ENCODE measurements at regions not wholly inside any gene's neighbourhood (a gene's known extent, or its start where the extent isn't known, plus 50 kb on each side); places are given as distances from the start of the nearest gene placed in this dataset.

DNA sequence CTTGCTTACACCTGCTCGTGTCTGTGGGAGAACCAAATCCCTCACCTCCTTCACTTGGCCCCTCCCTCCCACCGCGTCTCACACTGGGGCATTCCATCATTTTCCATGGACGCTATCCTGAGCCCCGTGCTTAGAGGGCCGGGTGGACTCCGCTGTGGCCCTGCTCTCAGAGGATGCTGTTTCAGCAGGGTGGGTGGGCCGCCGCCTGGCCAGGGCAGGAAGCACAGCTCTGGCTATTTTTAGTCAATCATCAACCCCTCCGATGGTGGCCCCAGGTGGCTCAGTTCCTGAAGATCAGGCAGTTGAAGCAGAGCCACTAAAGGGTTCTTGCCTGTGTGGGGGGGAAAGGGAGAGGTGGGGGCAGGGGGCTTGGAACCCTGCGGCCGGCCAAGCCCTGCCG lies 230.3 kb downstream of the ENGASE start:
- DNase-seq = no peak

DNA sequence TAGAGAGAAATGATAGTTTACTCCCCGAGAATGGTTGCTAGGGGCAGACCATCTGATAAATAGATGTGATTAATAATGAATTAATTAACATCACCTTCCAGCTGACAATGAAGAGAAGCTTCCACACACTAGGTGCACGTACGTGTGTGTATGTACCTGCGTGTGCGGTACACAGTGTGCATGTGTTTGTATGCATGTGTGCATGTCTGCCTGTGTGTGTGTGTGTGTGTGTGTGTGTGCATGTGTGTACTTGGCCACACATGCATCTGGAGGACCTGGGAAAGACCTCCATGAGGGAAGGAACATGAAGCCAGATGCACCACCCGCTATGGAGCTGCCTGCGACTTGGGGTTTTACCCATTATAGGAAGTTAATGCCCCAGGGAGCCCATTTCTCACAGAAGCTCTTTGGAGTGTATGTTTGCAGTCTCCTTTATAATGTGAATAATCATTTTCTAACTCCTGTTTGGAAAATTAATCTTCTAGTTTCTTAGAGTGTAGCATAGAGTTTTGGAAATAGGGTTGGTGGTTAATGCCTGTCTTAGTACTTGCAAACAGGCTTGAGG lies 229.1 kb downstream of the ENGASE start:
- DNase-seq = no peak

DNA sequence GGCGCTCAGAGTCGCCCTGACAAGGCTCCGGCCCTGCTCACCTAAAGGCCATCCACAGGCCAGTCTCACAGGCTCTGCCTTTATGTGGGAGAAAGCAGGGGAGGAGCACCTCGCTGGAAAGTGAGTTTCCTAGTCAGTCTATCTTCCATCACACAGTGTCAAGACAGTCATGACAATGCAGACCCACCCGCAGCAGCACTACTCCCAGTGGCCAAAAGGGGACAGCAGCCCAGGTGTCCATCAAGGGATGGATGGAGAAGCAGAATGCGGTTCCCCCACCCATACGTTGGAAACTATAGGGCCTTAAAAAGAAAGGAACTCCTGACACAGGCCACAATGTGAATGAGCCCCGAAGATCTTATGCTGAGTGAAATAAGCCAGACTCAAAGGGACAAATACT lies 226.8 kb downstream of the ENGASE start:
- DNase-seq = no peak

DNA sequence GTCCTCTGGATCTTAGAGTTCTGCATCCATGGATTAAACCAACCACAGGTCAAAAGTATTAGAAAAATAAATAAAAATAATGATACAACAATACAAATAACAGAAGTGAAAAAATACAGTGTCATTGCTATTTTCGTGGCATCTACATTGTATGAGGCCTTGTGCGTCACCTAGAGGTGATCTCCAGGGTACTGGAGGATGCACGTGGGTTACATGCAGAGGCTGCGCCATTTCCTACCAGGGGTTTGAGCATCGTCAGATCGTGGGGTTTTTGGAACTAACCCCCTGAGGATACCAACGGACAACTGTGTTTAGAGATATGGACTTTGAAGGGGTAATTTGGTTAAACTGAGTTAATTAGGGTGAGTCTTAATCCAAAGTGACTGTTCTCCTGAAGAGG lies 224.7 kb downstream of the ENGASE start:
- DNase-seq = no peak

DNA sequence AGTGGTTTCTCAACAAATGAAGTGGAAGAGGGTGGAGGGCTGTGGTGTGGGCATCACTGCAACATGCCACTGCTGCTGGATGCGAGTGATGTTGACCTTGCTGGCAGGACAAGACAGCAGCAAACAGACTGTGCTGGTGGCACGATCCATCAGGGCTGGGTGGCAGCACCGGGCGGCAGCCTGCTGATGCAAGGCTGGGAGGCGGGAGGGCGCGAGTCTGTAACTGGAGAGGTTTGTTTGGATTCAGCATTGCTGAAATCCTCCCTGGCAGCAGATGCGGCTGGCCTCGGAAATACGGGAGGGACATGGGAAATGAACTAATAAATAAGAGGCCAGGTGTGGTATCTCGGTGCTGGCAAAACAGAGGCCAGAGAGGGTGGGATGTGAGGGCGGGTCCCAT lies 224.2 kb downstream of the ENGASE start:
- no peak for DNase-seq

DNA sequence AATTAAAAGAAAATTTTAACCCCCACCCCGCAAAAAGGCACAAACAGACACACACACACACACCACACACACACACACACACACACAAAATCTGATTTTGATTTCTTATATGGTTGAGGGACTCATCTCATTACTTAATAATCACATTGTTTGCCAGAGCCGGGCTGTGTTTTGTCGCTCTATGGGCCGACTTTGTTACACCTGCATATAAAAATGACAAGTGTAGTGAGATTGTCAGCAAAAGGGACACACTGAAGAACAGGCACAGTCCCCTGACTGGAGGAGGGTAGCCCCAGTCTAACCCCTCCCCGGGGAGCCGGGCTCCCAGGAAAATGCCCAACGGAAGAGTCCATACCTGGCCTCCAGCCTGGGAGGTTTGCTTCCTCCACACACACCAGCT lies 221.6 kb downstream of the ENGASE start:
- DNase-seq = no peak

DNA sequence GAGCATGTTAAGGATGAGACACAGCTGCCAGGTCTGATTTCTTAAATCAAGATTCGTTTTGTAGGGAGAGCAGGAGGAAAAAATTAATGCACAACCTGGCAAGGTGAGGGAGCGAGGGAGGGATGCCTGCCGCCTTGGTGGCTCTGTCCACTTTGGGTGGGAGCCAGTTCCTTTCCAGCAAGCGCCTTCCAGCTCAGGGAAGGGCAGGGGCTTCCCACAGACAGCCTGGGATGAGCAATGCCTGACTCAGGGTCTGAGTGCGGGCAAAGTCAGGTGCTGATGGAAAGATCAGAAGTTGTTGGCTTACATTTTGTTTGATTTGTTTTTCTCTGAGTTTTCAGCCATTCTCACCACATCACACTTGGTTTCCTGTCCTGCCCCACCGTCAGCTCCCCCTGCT lies 220.7 kb downstream of the ENGASE start:
- DNase-seq = no peak

DNA sequence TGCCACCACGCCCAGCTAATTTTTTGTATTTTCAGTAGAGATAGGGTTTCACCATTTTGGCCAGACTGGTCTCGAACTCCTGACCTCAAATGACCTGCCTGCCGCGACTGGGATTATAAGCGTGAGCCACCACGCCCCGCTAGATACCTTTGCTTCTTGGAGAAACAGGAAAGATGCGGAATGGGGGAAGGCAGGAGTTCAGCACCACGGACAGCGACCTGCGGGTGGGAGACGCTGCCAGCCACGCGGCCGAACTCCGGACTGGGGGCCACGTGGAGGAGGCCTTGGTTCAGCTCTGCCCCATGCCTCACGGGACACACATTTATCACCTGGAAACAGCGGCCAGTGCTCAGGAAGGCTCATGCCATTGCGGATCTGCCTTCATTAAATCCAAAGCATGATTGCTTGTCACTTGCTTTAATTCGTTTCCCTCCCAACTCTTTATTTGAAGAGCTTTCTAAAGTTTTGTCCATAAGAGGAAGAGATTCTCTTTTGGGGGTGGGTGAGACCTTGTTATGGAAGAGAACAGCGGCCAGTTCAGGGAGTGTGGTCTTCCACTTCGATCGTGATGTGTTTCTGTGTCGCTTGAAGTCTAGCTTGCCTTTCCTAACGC lies 219.9 kb downstream of the ENGASE start:
- DNase-seq = peak; percentile 41

DNA sequence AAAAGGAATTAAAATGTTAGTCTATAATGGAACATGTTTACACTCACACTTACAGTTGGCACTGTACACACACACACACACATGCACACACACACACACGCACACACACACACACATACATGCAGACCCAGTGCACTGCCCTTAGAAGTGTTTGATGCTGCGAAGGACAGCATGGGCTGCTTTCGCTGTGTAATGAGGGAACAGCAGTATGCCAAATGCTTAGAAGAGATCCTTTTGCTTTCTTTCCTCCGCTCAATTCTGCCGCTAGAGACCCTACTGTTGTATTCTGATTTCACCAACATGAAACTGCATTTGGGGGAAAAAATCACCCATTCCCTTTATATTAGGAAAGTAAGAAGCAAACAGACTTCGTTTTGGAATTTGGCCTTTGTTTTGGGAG lies 217.9 kb downstream of the ENGASE start:
- DNase-seq = no peak

DNA sequence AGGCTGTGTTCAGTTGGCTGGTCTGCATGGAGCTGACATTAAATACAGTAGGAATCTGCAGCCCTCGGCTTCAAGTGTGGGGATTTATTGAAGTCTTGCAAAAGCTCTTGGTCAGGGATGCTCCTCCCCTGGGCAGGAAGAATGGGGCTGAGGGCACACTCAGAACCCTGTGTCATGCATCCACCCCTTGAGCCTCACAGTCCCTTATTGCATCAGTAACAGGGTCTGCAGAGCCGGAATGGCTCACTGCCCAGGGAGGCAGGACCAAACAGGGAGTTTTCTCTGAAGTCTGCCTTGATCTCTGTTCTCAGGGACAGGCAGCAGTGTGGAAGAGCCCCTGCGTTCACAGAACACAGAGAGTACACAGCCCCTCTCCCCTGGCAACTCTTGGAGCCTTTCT lies 216.8 kb downstream of the ENGASE start:
- no peak for DNase-seq

DNA sequence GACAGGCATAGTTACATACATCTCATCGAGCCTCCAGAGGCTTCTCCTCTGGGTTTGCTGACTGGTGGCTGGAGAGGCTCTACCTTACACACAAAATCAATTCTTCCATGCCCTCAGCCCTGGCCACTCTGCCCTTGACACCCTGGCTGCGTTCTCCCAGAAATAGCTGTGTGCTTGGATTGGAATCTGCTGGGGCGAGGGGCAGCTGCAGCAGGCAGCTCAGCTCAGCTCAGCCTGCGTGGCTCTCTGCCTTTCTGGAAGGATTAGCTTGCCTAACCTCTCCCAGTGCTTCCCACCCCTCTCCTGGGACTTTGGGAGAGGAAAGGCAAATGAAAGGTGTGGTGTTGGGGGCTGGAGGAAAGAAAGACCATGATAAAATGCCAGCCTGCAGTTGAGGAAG lies 216.1 kb downstream of the ENGASE start:
- no peak for DNase-seq

DNA sequence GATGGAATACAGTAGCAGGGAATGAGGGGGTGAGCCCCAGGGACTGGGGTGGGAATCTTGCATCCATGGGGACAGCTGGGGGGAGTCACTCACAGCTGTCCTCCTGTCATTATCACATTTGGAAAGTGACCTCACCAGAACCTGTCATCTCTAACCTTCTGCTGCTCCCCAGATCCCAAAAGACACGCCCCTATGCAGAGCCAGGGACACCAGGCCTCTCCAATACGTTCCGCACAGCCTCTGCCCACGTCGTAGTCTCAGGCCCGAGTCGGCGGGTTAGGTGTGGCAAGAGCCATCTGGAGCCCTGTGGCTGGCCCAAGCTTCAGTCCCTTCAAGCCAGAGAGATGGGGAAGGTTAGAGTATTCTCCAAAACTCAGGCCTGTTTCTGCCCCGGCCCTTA lies 214.3 kb downstream of the ENGASE start:
- DNase-seq = no peak

DNA sequence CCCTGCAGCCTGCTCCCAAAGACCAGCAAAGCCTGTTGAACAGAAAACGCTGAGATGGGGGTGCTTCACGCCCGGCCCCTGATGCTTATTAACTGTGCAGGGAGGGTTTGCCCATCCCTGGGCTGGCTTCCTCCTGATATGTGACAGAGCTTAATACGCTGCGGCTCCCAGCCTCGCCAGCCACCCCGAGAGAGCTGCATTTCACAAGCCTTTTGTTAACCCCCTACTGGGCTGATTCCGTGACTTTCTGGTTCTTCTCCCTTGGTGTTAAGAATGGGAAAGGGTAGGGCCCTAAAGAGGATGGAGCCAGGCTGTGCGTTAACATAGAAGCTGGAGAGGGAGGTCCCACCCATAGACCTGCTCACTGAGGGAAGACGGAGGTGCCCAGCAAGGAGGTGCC lies 211.8 kb downstream of the ENGASE start:
- DNase-seq = no peak

DNA sequence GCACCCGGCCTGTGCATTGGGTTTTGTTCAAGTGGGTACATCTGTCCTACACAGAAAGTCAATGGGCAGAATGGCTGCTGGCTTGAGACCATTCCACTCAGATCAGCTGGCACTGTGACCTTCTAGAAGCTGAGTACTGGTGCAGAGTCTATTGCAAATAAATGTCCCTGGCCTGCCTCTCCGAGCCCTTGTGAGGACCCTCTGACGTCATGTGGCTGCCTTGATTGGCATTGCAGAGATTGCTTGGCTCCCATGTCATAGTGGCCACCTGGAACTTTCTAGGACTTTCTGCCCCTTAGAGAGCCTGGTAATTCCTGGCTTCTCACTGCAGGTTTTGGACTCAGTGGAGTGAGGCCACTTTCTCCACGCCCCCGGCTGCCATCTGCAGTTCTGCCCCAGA lies 211.3 kb downstream of the ENGASE start:
- no peak for DNase-seq

DNA sequence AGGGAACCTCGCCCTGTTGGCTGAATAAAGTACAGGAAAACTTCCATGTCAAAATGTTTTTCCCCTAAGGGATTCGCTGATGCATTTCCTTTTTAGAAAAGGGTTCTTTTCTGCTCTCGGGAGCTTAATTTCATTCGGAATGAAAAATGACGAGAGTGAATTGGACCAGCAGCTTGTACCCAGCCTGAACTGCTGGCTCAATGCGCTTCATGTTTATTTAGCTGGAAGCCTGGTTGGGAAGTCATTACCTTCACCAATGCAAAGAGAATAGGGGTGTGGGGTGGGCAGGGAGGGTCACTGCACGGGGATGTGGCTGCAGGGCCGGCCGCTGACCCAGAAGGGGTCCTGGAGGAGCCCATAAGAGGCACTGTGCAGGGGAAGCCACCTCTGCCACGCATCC lies 207.7 kb downstream of the ENGASE start:
- no peak for DNase-seq

DNA sequence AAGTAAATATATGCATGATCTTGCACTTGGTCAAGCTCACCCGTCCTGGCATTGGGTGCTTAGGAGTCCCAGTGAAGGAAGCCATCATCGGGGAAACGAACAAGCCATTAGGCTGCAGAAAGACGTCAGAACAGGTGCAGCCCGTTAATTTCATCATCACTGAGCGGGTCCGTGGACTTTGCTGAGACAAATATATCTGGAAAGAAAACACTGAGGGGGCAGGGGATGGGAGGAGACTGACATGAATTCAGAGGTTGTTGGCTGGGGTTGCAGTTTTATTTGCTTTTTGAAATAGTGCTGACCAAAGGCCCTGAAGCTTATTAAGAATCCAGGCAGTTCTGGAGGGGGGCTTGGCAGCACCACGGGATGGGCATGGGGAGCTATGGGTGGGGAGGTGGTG lies 207.2 kb downstream of the ENGASE start:
- DNase-seq = no peak

DNA sequence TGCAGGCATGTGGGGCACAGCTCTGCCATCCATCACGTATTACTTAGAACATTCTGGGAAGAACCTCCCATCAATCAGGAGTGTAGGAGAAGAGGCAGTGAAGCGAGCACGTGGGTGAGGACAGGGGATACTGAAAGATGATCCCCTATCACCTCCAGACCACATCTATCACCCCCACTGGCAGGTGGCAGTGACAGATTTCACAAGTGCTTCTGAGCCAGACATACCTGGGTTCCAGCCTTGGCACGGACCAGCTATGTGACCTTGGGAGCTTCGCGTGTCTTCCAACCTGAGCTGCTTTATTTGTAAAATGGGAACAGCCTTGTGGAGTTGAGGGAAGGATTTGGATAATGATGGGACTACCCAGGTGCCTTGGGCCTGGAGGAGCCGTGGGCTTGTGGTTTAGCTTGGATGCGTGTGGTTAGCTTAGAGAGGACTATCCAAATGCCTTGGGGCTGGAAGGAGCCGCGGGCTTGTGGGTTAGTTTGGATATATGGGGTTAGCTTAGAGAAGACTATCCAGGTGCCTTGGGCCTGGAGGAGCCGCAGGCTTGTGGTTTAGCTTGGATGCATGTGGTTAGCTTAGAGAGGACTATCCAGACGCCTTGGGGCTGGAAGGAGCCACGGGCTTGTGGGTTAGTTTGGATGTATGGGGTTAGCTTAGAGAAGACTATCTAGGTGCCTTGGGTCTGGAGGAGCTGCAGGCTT lies 206.4 kb downstream of the ENGASE start:
- no peak for DNase-seq

DNA sequence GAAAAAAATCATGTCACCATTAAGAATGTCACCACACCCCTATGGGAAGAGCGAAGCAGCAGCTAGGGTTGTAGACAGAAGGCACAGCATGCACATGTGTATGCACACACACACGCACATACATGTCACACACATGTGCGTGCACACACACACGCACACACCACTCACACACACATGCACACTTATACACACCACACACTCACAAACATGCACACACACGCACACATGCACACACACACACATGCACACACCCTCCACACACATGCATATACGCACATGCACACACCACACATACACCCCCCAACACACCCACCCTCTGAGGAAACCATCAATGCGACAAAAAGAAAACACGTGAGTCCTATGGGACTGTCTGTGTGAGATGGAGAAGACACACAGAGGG lies 205.4 kb downstream of the ENGASE start:
- no peak for DNase-seq

DNA sequence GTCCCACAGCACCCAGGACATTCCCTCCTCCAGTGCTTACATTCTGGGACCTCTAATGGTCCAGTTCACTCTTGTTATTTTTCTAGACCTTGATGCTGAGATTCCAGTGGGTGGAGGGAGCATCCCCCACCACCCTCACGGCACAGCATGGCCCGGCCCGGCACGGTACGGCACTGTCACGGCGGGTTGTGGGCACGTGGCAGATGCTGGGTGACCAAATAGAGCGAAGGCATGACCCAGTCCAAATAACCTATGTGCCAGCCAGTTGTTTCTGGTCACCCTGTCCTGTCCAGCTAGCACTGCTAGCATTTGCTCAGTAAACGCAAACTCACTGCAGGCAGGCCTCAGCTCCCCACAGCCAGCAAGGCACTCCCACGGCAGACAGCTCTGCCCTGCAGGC lies 204.7 kb downstream of the ENGASE start:
- DNase-seq = no peak

DNA sequence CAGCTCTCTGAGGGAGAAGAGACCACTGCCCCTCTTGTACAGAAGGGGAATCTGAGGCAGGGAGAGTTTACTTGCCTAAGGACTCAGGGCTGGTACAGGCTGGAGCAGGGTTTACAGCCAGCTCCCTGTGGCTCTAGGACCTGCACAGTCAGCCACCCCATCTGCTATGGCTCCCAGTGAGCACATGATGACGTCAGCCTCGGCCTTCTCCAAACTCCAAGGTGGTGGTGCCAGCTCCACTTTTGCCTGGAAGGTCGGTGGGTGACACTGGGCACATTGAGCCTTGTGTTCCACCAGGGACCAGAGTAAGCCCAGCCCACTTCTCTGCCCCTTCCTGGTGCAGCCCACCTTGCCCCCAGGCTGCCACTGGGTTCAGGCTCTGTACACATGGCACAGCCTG lies 202.2 kb downstream of the ENGASE start:
- DNase-seq = no peak

DNA sequence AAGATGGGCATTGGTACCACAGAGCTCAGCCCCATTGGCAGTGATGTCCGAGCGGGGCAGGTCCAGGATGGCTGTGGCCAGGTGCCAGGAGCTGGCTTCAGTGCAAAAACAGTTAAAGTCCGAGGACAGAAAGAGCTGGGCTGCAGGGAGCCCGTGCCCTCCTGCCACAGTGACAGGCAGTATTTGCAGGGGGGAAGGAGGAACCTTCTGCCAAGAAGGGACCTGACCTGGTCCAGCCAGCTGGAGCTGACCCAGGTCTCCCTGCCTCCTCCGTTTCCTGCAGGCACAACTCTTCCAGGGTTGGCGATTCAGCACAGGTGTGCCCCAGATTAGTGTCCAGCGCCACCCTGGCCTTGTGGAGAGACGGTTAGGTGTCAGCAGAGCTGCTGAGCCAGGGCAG lies 199.0 kb downstream of the ENGASE start:
- DNase-seq = no peak

DNA sequence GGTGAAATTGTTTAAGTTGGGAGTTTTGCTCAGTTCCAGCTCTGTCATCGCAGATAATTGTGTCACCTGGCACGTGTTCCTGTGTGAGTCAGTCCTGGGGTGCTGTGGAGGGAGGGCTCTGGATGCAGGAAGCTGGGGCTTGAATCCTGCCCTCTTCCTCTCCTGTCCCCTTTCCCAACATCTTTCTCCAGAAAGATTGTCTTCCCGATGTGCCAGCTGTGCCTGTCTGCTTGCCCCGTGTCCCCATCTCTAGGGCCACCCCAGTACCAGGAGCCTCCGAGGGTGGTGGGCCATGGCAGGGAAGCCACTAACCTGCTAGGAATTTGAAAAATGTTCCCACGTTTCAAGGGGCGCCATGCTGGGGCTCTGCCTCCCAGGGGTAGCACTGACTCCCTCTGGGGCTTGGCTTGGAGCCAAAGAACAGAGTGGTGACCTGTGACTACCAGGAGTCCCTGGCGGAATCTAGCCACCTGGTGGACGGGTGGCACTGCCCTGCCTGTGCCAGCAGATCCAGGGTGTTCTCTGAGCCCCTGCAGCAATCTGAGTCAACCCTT lies 198.1 kb downstream of the ENGASE start:
- no peak for DNase-seq

DNA sequence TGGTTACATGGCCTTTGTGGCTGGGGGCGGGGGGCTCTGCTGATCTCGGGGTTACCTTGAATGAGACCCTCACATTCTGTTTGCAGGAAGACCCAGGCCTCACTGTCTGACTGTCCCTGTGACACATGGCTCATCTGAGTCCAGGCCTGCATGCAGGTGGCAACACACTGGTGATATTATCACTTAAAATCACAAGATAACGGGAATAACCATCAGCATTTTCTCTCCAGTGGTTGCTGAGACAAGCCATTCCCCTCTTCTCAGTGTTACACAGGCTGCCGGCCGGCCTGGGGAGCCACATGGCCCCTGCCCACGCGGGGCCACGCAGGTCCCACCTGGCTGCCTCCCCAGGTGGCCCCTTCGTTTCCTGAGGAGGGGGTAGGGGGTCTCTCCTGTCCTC lies 197.6 kb downstream of the ENGASE start:
- DNase-seq = no peak

DNA sequence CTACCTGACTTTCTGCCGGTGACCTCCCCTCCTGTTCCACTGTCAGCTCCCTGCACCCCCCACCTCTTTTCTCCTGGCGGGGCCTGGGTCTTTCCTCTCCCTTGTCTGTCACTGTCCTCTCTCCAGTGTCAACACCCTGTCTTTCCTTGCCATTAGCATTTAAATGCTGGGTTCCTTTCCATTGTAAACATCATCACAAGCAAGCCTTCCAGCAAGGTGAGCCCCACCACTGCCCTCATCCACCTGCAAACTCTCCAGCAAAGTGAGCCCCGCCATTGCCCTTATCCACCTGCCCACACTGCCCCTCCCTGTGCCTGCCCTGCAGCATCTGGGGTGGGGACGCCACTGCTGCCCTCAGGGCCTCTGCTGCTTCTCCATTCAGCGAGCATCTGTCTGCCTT lies 195.0 kb downstream of the ENGASE start:
- no peak for DNase-seq

DNA sequence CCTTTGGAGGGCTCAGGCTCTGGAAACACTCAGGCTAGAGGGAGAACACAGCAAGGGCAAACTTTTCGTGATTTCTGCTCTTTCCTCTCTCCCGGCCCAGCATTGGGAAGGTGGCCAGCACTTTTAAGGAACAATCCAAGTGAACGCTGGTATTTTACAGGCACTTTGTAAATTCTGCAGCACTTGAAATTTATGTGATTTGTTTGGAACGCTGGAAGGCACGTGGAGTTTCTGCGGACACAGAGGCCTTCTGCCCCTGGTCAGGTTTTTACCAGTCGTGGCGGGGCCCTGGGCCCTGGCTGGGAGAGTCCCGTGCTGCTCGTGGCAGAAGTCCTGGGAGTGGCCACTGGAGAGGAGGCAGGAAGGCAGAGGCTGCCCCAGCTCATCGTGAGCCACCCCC lies 188.6 kb downstream of the ENGASE start:
- no peak for DNase-seq

All from activated T-cell treated with anti-CD3 and anti-CD28 coated beads, Interleukin-2, amount 50 U/mL, for 1 hour (primary cell).